Activated T-cell treated with anti-CD3 and anti-CD28 coated beads, Interleukin-2, amount 50 U/mL, for 72 hours (primary cell): ENCODE measurements at regions not wholly inside any gene's neighbourhood (a gene's known extent, or its start where the extent isn't known, plus 50 kb on each side); places are given as distances from the start of the nearest gene placed in this dataset.

Experiments
- ATAC-seq, 2 donors: fragments of 150-1000 bp; cut with Tn5 transposase; replicated peaks in 1 of 2; 2 replicates each; pipeline ENCODE4 v1.10.0; 2021; ENCODE audit warnings: moderate library complexity in 2 of 2, mild to moderate bottlenecking in 1 of 2
- DNase-seq, 2 donors: peaks; one replicate each; pipeline ENCODE4 v3.0.0; 2021 to 2022; ENCODE audit warnings: mixed read lengths in 1 of 2
- H3K27ac Mint-ChIP-seq: one replicate; pipeline ENCODE4 v1.8.0; 2022; ENCODE audit warnings: mild to moderate bottlenecking, moderate library complexity, mixed read lengths
- H3K27me3 Mint-ChIP-seq: one replicate; pipeline ENCODE4 v1.8.0; 2022; ENCODE audit warnings: low read depth, mixed read lengths
- H3K36me3 Mint-ChIP-seq, 2 donors: one replicate each; pipeline ENCODE4 v1.8.0; 2022; ENCODE audit warnings: mixed read lengths in 2 of 2, mild to moderate bottlenecking in 1 of 2; ENCODE audit not compliant: insufficient read depth in 2 of 2
- H3K4me1 Mint-ChIP-seq: one replicate; pipeline ENCODE4 v1.8.0; 2022; ENCODE audit warnings: low read depth, mixed read lengths
- H3K4me3 Mint-ChIP-seq, 2 donors: one replicate each; pipeline ENCODE4 v1.8.0; 2022; ENCODE audit warnings: mild to moderate bottlenecking in 2 of 2, mixed read lengths in 2 of 2, moderate library complexity in 2 of 2
- H3K9me3 Mint-ChIP-seq, 2 donors: one replicate each; pipeline ENCODE4 v1.8.0; 2022; ENCODE audit warnings: mixed read lengths in 2 of 2

DNA sequence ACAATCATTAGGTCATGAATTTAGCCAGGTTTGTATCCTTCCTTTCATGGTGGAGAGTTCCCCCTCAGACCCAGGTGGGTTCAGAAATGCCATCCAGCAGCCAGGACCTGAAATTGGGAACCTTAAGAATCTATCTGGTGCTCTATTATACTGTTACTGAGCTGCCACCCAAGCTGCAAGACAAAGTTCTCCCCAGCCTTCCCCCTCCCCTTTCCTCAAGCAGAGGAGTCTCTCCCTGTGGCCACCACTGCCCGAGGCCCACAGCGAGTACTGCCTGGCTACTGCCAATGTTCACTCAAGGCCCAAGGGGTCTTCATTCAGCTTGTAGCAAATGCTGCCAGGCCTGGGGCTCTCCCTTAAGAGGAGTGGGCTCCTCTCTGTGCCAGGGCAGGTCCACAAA lies 133.8 kb downstream of the TMEM38B start:
- ATAC-seq: no peak
- DNase-seq: no peak
- H3K27me3 Mint-ChIP-seq: no peaks in the 10 kb centered on the region
- H3K27ac Mint-ChIP-seq: no peak overlapping the region
- no peaks in the 10 kb centered on the region for H3K36me3 Mint-ChIP-seq
- no peak overlapping the region for H3K4me3 Mint-ChIP-seq
- H3K9me3 Mint-ChIP-seq: peaks cover 4 to 9% of the 10 kb centered on the region in 2 donors
- H3K4me1 Mint-ChIP-seq: no peaks in the 10 kb centered on the region

DNA sequence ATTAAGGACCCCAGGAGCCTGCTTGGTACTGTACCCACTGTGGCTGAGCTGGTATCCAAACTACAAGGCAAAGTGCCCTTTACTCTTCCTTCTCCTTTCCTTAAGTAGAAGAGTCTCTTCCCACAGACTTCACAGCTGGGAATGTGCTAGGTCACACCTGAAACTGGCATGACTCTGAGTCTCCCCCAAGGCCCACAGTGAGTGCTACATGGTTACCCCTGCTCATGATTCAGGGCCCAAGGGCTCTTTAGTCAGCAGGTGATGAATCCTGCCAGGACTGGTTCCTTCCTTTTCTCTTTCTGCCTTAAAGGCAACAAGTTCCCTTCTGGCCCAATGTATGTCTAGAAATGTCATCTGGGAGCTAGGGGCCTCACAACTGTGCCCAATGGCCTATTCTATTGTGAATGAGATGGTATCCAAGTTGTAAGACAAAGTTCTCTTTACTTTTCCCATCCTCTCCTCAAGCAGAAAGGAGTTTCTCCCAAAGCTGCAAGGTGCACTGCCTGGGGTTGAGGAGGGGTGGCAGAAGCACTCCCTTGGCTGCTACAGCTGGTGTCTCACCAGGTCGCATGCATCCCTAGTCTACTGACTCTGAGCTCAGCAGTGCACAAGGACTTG lies 134.4 kb downstream of the TMEM38B start:
- ATAC-seq (no peak), DNase-seq (no peak)
- Mint-ChIP-seq H3K9me3 (peaks cover 4 to 5% of the 10 kb centered on the region in 2 donors), H3K4me3 (no peak overlapping the region), H3K27ac (no peak overlapping the region), H3K4me1 (no peaks in the 10 kb centered on the region), H3K36me3 (no peaks in the 10 kb centered on the region), H3K27me3 (no peaks in the 10 kb centered on the region)

DNA sequence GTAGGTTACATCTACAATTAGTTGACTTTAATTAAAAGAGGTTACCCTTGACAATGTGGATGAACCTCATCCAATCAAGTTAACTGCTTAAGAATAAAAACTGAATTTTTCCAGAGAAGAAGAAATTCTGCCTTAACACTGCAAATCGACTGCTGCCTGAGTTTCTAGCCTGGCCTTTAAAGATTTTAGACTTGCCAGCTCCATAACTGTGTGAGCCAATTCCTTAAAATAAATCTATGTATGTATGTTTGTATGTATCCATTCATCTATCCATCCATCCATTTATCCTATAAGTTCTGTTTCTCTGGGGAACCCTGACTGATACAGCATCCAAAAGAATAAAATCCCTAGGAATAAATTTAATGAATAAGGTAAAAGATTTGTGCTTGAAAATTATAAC lies 136.1 kb downstream of the TMEM38B start:
- Mint-ChIP-seq H3K36me3 (no peaks in the 10 kb centered on the region), H3K4me3 (no peak overlapping the region), H3K27ac (no peak overlapping the region), H3K4me1 (no peaks in the 10 kb centered on the region), H3K9me3 (peaks cover 0 to 2% of the 10 kb centered on the region in 2 donors), H3K27me3 (no peaks in the 10 kb centered on the region)
- ATAC-seq (no peak), DNase-seq (no peak)

DNA sequence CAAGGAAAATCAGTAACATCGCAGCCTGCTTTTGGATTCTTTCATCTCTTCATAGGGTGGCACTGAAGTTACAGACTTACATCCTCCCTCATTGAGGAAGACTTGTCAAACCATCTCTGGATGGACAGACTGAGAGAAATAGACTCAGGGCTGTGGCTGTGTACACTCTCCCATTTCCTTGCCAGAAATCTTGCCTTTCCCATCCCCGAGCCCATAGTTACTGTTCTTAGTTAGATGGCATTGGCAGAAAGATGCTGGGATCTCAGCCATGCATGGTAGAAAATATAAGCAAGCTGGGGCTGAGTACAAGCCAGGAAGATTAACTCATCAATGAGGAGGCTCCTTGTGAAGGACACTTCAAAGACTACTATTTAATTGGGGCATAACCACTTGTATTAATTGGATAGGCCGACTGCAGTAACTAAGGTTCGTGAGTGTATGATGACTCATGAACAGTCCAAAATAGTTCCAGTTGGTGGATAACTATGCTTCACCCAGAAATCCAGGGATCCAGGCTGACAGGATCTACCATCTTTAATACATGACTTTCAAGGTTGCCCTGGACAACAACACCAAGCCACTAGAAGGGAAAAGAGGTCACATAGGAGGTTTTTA lies 137.9 kb downstream of the TMEM38B start:
- no peaks in the 10 kb centered on the region for H3K4me1 Mint-ChIP-seq
- no peaks in the 10 kb centered on the region for H3K9me3 Mint-ChIP-seq
- H3K27ac Mint-ChIP-seq: no peak overlapping the region
- DNase-seq (no peak), ATAC-seq (no peak)
- no peak overlapping the region for H3K4me3 Mint-ChIP-seq
- H3K36me3 Mint-ChIP-seq: no peaks in the 10 kb centered on the region
- H3K27me3 Mint-ChIP-seq: no peaks in the 10 kb centered on the region

DNA sequence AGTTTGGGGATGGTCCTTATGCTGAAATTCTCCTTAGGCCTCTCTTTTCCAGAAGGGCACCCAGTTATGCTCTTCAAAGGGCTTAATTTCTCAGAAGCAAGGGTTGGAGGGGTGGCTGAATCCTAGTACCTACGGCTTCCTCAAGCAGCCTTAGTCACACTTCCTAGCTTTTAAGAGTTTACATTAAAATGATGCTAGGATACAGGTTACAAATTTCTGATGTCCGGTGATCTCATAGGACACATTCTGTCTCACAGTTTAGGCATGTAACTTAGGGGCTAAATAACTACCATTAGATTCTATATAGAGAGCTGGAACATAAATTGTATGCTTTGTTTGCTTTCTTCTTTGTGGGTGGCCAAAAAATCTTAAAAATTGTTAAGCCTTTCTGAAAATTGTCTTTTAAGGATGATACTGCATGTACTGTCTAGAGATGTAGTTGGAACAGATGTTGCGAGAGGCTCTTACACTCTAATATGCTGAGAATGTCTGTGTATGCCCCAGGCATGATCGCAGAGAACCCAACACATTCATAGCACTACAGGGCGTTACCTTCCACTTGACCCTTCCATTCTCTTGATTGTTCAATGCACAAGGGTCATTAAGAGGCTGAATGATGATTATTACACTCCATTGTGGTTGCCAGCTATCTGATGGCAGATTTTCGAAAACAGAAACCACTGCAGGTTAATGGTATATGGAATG lies 139.1 kb downstream of the TMEM38B start:
- DNase-seq: no peak
- Mint-ChIP-seq H3K27ac (no peak overlapping the region), H3K27me3 (no peaks in the 10 kb centered on the region), H3K4me1 (no peaks in the 10 kb centered on the region), H3K4me3 (no peak overlapping the region), H3K36me3 (no peaks in the 10 kb centered on the region), H3K9me3 (no peaks in the 10 kb centered on the region)
- no peak for ATAC-seq

DNA sequence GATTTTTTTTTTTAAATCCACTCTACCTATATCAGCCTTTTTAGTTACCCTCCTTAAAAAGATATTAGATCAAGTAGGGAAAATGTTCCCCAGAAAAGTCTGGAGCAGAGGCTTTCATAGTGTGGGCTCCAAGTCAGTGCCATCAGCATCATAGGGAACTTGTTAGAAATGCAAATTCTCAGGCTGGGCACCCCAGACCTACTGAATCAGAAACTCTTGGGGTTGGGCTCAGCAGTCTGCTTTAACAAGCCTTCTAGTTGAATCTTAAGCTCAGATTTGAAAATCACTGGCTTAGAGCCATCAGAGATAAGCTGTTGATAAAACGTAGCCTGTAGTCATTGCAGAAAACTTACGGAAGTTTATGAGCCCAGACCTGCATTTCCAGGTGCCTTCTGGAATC lies 140.1 kb downstream of the TMEM38B start:
- Mint-ChIP-seq H3K4me3 (no peak overlapping the region), H3K9me3 (no peaks in the 10 kb centered on the region), H3K36me3 (no peaks in the 10 kb centered on the region), H3K27ac (no peak overlapping the region), H3K4me1 (no peaks in the 10 kb centered on the region), H3K27me3 (no peaks in the 10 kb centered on the region)
- no peak for DNase-seq
- ATAC-seq: no peak

DNA sequence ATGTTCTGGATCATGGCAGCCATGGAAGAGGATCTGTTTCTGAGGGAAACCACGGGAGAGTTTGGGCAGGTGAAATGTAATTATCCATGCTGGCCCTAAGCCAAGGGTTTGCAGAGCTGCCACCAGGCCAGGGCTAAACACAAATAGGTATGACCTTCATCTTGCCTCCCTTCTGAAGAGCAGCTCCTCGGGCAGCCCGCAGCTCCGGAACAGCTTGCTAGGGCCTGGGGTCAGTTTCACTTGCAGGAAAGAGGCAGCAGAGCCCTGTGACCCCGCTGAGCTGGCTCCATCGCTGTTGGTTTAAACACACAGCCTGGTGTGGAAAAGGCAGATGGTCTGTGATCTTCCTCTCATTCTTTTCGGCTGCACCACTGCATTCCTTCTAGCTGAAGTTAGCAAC lies 141.4 kb downstream of the TMEM38B start:
- no peak overlapping the region for H3K4me3 Mint-ChIP-seq
- DNase-seq: no peak

DNA sequence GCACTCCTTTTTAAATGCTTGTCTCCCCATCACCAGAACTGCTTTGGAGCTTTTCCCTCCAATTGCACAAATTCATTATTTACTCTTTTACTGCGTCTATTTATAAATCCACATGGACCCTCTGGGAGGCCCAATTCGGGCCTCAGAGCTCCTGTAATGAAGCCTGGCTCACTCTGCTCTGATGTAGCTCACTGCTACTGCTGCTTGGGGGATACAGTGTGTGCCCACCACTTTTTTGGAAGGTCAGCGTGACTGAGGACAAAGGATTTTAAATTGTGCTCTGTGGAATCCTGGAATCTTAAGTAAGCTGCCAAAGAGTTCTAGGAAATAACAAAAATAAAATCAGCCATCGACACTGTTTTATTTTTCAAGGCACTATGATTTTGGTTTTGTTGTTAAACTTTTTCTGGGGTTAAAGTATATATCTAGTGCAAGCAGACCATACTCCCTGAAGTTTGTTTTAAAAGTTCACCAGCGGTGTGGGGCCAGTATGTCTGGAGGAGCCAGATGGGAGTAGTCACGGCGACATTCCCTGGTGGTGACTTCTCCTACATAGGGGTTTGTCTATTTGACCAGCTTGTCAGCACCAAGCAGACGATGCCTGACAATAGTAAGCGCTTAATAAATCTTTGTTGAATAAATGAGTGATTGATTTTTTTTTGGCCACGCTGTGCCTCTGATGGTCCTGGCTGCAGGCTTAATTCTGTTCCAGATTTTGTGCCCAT lies 142.8 kb downstream of the TMEM38B start:
- no peaks in the 10 kb centered on the region for H3K4me1 Mint-ChIP-seq
- no peaks in the 10 kb centered on the region for H3K27me3 Mint-ChIP-seq
- no peaks in the 10 kb centered on the region for H3K9me3 Mint-ChIP-seq
- no peak overlapping the region for H3K4me3 Mint-ChIP-seq
- no peaks in the 10 kb centered on the region for H3K36me3 Mint-ChIP-seq
- ATAC-seq (no peak), DNase-seq (no peak)
- H3K27ac Mint-ChIP-seq: no peak overlapping the region

More for the DNA sequence above, 141.4 kb downstream of the TMEM38B start:
- no peaks in the 10 kb centered on the region for H3K4me1 Mint-ChIP-seq
- no peak for ATAC-seq
- no peaks in the 10 kb centered on the region for H3K9me3 Mint-ChIP-seq
- no peak overlapping the region for H3K27ac Mint-ChIP-seq
- H3K36me3 Mint-ChIP-seq: no peaks in the 10 kb centered on the region
- no peaks in the 10 kb centered on the region for H3K27me3 Mint-ChIP-seq

DNA sequence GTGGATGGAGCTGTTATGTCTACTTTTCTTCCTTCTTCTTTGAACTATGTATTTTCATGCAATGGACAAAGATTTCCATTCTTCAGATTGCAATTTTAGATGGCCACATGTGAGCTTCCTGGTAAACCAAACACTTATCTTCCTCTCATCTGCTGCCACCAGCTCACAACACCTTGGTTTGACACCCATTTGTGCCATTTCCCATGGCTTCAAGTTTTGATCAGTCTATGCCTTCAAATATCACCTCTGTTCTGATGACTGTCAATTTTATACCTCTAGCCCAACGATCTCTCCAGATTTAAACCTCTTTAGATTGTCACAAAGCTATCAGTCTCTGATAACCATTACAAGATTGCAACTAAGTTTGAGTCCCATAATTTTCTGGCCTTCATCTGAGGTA lies 147.2 kb downstream of the TMEM38B start:
- no peak for DNase-seq
- Mint-ChIP-seq H3K27ac (no peak overlapping the region), H3K9me3 (no peaks in the 10 kb centered on the region), H3K27me3 (no peaks in the 10 kb centered on the region), H3K4me1 (no peaks in the 10 kb centered on the region), H3K4me3 (no peak overlapping the region), H3K36me3 (no peaks in the 10 kb centered on the region)
- no peak for ATAC-seq

DNA sequence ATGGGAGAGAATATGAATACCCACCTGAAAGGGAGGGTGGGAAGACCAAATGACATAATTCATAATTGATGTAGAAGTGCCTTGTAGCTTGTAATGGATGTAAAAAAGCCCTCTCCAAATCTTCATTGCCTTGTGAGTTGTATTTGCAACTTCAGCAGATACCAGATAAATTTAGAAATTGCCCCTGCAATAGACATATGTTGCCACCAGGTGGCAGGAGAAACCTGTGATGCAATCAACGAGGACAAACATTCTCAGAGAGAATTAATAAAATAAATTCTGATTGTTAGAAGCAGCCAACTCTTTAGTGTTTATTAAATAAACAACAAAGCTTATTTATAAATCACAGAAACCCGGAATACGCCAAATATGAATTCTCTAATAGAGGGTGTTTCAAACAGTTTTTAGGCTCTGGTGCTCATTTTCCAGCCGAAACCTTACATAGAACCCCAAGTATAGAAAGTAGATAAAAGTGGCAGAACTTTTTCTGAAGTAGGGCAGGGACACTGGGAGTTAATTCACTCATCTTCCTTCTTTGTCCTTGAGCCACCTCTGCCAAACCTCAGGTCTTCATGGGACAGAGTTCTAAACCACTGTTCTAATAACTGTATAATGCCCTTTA lies 147.8 kb downstream of the TMEM38B start:
- no peaks in the 10 kb centered on the region for H3K9me3 Mint-ChIP-seq
- no peak overlapping the region for H3K4me3 Mint-ChIP-seq
- no peaks in the 10 kb centered on the region for H3K27me3 Mint-ChIP-seq
- DNase-seq (peak in 1 of 2 donors; percentile 33), ATAC-seq (no peak)
- no peaks in the 10 kb centered on the region for H3K36me3 Mint-ChIP-seq
- no peak overlapping the region for H3K27ac Mint-ChIP-seq
- no peaks in the 10 kb centered on the region for H3K4me1 Mint-ChIP-seq

DNA sequence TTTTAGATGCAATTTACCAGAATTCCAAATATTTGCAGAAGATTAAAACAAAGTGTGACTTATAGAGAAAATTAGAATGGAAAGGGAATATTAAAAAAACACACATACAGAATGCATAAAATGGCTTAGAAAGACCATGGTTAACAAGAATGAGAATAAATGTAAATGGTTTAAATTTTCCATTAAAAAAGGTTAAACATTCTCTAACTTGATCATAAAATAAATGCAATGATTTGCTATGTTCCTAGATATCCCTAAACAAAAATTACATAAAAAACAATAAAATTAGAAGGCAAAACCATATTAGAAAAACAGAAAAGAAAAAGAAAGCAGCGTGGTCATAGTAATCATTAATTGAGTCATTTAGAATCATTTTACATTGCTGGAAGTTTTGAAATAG lies 152.5 kb downstream of the TMEM38B start:
- Mint-ChIP-seq H3K27ac (no peak overlapping the region), H3K9me3 (no peaks in the 10 kb centered on the region)

DNA sequence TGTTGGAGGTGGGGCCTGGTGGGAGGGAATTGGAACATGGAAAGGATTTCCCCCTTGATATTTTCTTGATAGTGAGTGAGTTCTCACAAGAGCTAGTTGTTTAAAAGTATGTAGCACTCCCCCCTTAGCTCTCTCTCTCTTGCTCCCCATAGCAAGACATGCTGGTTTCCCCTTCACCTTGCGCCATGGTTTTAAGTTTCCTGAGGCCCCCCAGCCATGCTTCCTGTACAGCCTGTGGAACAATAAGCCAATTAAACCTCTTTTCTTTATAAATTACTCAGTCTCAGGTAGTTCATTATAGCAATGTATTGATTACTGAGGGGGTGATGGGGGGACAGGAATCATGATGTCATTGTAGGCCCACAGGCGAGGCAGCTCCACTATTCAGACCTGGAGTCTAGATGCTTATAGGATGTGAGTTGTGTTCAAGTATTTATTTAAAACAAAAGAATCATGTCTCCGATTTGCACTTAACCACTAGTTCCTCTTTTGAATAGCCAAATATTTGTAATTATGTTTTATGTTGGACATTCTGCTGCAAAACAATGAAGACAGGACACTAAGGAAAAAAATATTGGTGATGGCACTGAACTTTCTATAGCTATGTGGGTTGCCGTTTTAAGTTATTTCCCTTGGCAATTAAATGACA lies 156.6 kb downstream of the TMEM38B start:
- H3K9me3 Mint-ChIP-seq: no peaks in the 10 kb centered on the region
- no peaks in the 10 kb centered on the region for H3K27me3 Mint-ChIP-seq
- H3K4me1 Mint-ChIP-seq: no peaks in the 10 kb centered on the region
- ATAC-seq: no peak
- H3K4me3 Mint-ChIP-seq: no peak overlapping the region
- H3K36me3 Mint-ChIP-seq: no peaks in the 10 kb centered on the region
- H3K27ac Mint-ChIP-seq: no peak overlapping the region
- DNase-seq: no peak

More for the DNA sequence above, 152.5 kb downstream of the TMEM38B start:
- ATAC-seq (no peak), DNase-seq (no peak)
- no peaks in the 10 kb centered on the region for H3K27me3 Mint-ChIP-seq
- no peaks in the 10 kb centered on the region for H3K4me1 Mint-ChIP-seq
- no peaks in the 10 kb centered on the region for H3K36me3 Mint-ChIP-seq
- no peak overlapping the region for H3K4me3 Mint-ChIP-seq
